Left renal pelvis (tissue), 4 donors: ENCODE measurements at regions not wholly inside any gene's neighbourhood (a gene's known extent, or its start where the extent isn't known, plus 50 kb on each side); places are given as distances from the start of the nearest gene placed in this dataset.

Experiments used
- DNase-seq, 4 donors: peaks; one replicate each; pipeline ENCODE4 v3.0.0-alpha.2; 2013; ENCODE audit warnings: low read depth in 4 of 4, low spot score in 3 of 4

DNA sequence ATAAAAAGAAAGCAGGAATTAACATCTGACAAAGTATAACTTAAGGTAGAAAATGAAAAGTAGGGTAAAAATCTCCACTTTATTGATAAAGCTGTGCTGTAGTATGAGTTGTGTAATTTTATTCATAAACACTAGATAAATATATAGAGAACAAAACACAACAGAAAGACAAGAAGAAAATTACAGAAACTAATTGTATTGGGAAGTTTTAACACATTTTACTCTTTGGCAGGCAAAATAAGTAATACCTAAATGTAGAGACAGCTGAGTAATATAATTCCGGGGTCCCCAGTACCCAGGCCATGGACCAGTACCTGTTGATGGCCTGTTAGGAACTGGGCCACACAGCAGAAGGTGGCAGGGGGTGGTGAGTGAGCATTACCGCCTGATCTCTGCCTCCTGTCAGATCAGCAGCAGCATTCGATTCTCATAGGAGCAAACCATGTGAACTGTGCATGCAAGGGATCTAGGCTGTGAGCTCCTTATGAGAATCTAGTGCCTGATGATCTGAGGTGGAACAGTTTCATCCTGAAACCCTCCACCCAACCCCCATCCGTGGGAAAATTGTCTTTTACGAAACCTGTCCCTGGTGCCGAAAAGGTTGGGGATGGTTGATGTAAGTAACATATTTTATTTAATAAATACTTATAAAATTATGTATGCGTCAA is 84.4 kb upstream of the ETV6 start:
- DNase-seq, result no peak

- no peak for DNase-seq
Observed at GRCh38 chr12:11565752-11566151, 83.7 kb upstream of the ETV6 start.

DNA sequence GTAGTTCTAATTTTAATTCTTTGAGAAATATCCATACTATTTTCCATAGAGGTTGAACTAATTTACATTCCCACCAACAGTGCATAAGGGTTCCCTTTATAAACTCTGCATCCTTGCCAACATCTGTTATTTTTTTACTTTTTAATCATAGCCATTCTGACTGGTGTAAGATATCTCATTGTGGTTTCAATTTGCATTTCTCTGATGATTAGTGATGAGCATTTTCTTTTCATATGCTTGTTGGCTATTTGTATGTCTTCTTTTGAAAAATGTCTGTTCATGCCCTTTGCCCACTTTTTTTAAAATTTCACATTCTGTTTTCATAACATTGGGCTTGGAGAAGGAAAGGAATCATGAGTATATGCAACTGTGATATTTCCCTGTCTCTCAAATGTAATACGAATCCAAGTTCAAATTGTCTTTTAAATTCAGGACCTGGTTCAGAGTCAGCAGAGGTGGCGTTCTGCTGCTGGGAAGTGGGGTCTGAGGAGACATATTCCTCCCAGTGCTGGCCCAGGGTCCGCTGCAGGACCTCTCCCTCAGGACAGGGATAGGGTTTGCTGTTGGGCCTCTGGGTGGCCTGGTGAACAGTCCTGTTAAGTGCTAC is 81.2 kb upstream of the ETV6 start:
- DNase-seq, result no peak

DNA sequence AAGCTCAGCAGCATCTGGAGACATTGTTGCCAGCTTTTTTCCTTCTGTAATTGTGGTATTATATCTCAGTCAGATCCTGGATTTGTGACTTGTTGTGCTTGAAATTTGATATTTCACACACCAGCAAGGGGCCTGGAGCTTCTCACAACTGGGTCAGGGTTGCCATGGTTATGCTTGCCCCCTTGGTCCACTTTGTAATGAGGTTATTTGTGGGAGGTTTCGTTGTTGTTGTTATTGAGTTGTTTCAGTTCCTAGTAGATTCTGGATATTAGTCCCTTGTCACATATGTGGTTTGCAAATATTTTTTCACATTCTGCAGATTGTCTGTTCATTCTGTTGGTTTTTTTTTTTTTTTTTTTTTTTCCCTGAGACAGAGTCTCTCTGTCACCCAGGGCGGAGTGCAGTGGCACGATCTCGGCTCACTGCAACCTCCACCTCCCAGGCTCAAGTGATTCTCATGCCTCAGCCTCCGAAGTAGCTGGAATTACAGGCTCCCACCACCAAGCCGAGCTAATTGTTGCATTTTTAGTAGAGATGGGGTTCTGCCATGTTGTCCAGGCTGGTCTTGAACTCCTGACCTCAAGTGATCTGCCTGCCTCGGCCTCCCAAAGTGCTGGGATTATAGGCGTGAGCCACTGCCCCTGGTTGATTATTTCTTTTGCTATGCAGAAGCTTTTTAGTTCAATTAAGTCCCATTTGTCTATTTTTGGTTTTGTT is 80.6 kb upstream of the ETV6 start:
- peak in 3 of 4 donors; percentile 12 to 32 (median 16) for DNase-seq

- no peak for DNase-seq
Observed at GRCh38 chr12:11569716-11570115, 79.8 kb upstream of the ETV6 start.

GRCh38 chr12:11573880-11574279 is 75.6 kb upstream of the ETV6 start:
- no peak for DNase-seq

GRCh38 chr12:11576104-11576503 is 73.4 kb upstream of the ETV6 start:
- DNase-seq, result no peak

DNA sequence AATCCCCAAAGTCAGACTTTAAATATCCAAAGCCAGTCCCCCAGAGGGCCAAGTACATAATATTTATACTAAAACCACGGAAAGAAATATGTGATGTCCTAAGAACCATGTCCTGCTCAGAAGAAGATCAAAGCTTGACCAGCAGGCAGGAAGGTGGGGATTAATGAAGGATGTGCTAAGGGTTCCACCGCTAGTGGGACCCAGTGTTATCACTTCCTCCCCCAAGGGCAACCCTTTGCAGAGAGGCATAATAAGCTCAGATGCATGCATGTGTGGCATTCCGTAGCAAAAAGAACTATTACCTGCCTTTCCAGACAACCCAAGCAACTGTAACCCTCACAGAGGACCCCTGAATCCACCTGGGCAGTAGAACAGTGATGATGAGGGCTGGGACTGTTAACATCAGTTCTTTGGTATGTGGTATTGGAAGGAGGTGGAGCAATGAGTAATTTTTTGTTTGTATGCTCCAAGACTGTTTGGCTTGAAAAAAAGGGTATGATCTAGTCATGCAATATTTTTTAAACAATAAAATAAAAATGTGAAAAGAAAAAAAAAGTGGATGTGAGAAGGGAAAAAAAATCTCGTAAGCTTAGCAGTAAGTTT is 71.7 kb upstream of the ETV6 start:
- DNase-seq, result no peak

- no peak for DNase-seq
Observed at GRCh38 chr12:11578461-11578993, 70.9 kb upstream of the ETV6 start.

DNA sequence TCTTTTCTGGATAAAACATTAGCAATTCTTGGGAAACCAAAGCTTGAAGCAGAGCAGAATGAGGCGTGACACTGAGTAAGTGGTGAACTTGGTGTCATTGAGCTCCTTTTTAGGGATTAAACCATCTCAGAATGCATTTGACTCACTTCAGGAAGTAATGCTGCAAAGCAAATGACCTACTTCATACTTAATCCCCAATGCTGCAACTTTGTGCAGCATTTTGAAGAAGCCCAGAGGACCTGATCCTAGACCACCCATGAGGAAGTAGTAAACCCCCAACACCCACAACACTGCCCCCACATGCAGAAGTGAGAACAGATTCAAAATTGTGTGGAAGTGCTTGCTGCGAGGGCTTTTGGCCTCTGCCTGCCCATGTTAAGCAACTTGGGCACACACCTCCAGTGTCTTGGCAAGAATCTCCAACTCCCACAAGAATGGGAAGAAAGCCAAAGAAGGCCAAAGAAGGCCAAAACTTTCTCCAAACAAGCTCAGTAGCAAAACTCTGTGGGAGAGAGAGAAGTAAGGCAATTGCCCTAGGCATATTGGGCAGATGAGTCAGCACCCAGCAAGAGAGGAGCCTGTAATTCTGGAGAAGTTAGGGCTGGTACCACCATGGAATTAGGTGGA is 69.2 kb upstream of the ETV6 start:
- DNase-seq, result no peak

DNA sequence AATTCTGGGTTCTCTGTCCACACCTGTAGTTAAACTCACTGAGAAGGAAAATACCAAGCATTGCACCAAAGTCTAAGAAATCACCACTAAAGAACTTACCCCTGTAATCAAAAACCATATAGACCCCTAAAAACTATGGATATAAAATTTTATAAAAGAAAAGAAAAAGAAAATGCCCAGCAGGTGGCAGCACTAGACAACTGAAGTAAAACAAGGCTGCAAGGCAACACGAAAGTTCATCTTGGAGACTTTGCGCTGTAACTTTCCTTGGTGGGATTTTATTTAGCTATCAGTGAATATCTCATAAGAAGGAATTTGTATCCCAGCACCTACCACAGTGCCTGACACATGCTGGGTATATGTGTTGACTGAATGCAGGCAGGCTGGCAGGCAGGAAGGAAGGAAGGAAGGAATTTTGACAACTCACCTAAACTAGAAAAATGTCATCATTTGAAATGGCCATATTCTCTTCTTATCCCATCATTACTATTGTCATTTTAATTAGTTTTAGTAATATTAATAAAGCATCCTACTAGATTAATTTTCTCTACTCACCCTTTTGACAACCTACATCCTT is 68.2 kb upstream of the ETV6 start:
- peak; percentile 36 to 62 (median 52) for DNase-seq

GRCh38 chr12:11584221-11584855 is 65.1 kb upstream of the ETV6 start:
- no peak for DNase-seq

DNA sequence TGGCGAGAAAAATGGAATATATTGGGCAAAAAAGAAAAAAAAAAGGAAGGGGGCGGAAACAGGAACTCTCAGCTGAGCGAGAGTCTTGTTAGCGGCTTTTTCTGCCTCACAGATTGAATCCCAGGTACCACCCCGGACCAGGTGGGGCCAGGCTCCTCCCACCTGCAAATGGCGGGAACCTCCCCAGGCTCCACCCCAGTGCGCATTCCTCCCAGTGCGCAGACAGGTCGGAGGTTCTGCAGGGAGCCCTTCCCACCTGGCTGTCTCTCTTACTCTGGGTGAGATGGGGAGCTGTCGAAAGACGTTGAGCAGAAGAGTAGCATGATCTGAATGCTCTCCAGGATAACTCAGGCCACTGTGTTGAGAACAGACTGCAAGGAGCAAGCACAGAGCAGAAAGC is 57.0 kb upstream of the ETV6 start:
- no peak for DNase-seq

DNA sequence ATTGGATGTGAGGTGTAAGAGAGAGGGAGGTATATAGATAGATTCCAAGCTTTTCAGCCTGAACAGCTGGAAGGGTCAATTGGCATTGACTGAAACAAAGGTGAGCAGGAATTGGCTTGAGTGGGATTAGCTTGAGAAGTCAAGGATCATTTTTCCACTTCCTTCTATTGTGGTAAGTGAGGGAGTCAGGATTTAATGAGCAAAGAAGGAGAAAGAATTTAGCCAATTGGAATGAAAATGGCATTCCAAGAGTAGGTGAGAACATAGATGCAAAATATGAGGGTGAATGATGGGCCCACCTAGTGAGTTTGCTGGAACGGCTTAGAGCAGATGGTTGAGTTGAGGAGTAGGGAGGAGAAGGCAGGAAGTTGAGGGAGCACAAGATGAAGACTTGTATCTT is 56.5 kb upstream of the ETV6 start:
- no peak for DNase-seq

- no peak for DNase-seq
Observed at GRCh38 chr12:11595080-11595479, 54.4 kb upstream of the ETV6 start.

DNA sequence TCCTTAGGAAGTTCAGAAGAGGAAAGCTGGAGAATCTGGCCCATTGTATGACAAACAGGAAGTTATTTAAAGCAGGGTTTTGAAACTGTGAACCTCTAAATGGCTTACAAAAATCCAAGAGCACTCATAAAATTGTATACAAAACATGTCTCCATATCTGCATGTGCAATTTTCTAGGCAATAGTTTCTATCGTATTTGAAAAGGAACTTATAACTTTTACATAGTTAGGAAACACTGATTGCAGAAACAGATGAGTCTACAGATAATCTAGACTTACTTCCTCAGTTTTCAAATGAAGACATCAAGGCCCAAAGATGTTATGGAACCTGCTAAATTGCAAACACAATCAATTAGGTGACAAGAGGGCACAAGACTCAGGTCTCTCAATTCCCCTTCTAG is 53.3 kb upstream of the ETV6 start:
- no peak for DNase-seq

DNA sequence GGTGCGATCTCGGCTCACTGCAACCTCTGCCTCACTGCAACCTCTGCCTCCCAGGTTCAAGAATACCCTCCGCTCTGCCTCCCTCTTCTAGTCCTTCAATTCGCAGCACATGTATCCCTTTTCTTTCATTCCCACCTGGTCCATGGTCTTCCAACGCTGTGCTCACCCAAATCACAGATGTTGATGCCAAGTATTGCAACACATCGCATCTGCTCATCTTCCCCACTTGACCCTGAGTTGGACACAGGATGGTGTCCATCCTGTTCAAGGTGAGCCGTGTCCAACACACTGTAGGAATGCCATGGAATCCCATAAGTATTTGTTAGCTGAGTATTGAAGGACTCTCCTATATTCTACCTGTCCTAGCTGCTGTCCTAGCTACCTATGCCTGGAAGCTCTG is 50.6 kb upstream of the ETV6 start:
- DNase-seq, result no peak
